SK-N-SH (cell line): ENCODE measurements at regions not wholly inside any gene's neighbourhood (a gene's known extent, or its start where the extent isn't known, plus 50 kb on each side); places are given as distances from the start of the nearest gene placed in this dataset.

Source experiments
- CTCF ChIP-seq: fragments of 200-600 bp; sonication (generic); IDR thresholded peaks from 2 replicates; pipeline ENCODE4 v1.6.1; 2017; ENCODE audit warnings: antibody characterized with exemption, mild to moderate bottlenecking, moderate library complexity
- NRF1 ChIP-seq: IDR thresholded peaks from 2 replicates; pipeline ENCODE4 v1.6.1; 2012; ENCODE audit warnings: low read depth, mild to moderate bottlenecking, low read length
- POLR2AphosphoS5 ChIP-seq: IDR thresholded peaks from 2 replicates; pipeline ENCODE4 v1.6.1; 2012; ENCODE audit warnings: low read depth, low read length
- RCOR1 ChIP-seq: fragments of 150-350 bp; IDR thresholded peaks from 2 replicates; pipeline ENCODE4 v1.6.1; 2017; ENCODE audit warnings: antibody characterized with exemption, low read length
- RFX5 ChIP-seq: IDR thresholded peaks from 2 replicates; pipeline ENCODE4 v1.6.1; 2012; ENCODE audit warnings: mild to moderate bottlenecking, improper control_type of control experiment, low read length
- SIN3A ChIP-seq: IDR thresholded peaks from 2 replicates; pipeline ENCODE4 v1.6.1; 2012; ENCODE audit warnings: low read depth, mild to moderate bottlenecking, low read length, moderate library complexity, borderline replicate concordance
- TAF1 ChIP-seq: IDR thresholded peaks from 2 replicates; pipeline ENCODE4 v1.6.1; 2012; ENCODE audit warnings: low read depth, mild to moderate bottlenecking, low read length, moderate library complexity, borderline replicate concordance
- TCF12 ChIP-seq: IDR thresholded peaks from 2 replicates; pipeline ENCODE4 v1.4.0; 2012
- YY1 ChIP-seq: IDR thresholded peaks from 2 replicates; pipeline ENCODE4 v1.4.0; 2012; ENCODE audit warnings: low read depth, mild to moderate bottlenecking
- TF ChIP-seq, protein P1 (sequence below): IDR thresholded peaks from 2 replicates; pipeline ENCODE4 v1.4.0; 2012; ENCODE audit warnings: low read depth

DNA sequence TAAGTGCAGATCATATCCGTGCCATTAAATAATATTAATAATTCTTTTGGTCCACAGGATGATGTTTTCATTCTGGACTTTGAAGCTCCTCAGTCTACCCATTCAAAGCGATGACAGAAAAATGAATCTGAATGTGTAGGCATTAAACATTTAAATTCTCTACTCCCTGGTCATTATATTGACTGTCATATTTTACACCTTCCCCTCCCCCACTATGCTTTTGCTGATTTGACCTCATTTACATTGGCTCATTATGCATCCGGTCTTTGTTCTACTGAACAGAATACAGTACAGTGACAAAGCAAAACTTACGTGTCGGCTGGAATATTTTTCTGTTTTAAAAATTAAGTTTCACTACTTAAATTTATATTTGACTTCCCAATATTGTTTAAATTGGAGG, 289.7 kb upstream of the TMEM161B start:
- no peak for TF ChIP-seq CTCF
- no peak for TF ChIP-seq SIN3A
- no peak for TF ChIP-seq RCOR1
- no peak for TF ChIP-seq NRF1
- no peak for TF ChIP-seq TCF12
- TF ChIP-seq RFX5, result no peak
- TF ChIP-seq POLR2AphosphoS5, result no peak
- no peak for TF ChIP-seq TAF1
- no peak for TF ChIP-seq YY1
- TF ChIP-seq, protein P1, sequence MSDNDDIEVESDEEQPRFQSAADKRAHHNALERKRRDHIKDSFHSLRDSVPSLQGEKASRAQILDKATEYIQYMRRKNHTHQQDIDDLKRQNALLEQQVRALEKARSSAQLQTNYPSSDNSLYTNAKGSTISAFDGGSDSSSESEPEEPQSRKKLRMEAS, result no peak
